Natural killer cell (primary cell): ENCODE measurements at regions not wholly inside any gene's neighbourhood (a gene's known extent, or its start where the extent isn't known, plus 50 kb on each side); places are given as distances from the start of the nearest gene placed in this dataset.

Experiments
- ATAC-seq, 3 donors: fragments of 150-1000 bp in 2 of 3; fragments of 200-7000 bp in 1 of 3; cut with Tn5 transposase; 1 replicate in 1 of 3; 2 replicates in 2 of 3; pipeline ENCODE4 v1.10.0; 2021; ENCODE audit warnings: mild to moderate bottlenecking in 2 of 3, moderate library complexity in 2 of 3
- DNase-seq, 2 donors: peaks; one replicate each; pipeline versions ENCODE4 v3.0.0 to v3.0.0-alpha.2; 2013 to 2021; ENCODE audit warnings: mixed read lengths in 1 of 2
- H3K27ac ChIP-seq: one replicate; pipeline ENCODE4 v1.5.1; 2013; ENCODE audit warnings: mild to moderate bottlenecking, low read length
- H3K27me3 ChIP-seq: one replicate; pipeline ENCODE4 v1.6.1; 2013; ENCODE audit warnings: low read length; ENCODE audit not compliant: control insufficient read depth, insufficient read depth
- H3K36me3 ChIP-seq: one replicate; pipeline ENCODE4 v1.6.1; 2013; ENCODE audit warnings: low read length; ENCODE audit not compliant: control insufficient read depth, insufficient read depth
- H3K4me1 ChIP-seq: one replicate; pipeline ENCODE4 v1.6.1; 2013; ENCODE audit warnings: low read length; ENCODE audit not compliant: control insufficient read depth, insufficient read depth
- H3K4me3 ChIP-seq: one replicate; pipeline ENCODE4 v1.5.1; 2013; ENCODE audit warnings: low read length
- H3K9me3 ChIP-seq: one replicate; pipeline ENCODE4 v1.6.1; 2013; ENCODE audit warnings: low read length; ENCODE audit not compliant: control insufficient read depth, insufficient read depth
- H3K27ac Mint-ChIP-seq, 2 donors: one replicate each; pipeline ENCODE4 v1.8.0; 2022; ENCODE audit warnings: mild to moderate bottlenecking in 2 of 2, mixed read lengths in 2 of 2, moderate library complexity in 1 of 2
- H3K27me3 Mint-ChIP-seq, 2 donors: one replicate each; pipeline ENCODE4 v1.8.0; 2022; ENCODE audit warnings: low read depth in 2 of 2, mixed read lengths in 2 of 2
- H3K36me3 Mint-ChIP-seq: one replicate; pipeline ENCODE4 v1.8.0; 2022; ENCODE audit warnings: mixed read lengths
- H3K4me1 Mint-ChIP-seq, 2 donors: one replicate each; pipeline ENCODE4 v1.8.0; 2022; ENCODE audit warnings: mixed read lengths in 2 of 2
- H3K4me3 Mint-ChIP-seq: one replicate; pipeline ENCODE4 v1.8.0; 2022; ENCODE audit warnings: mild to moderate bottlenecking, moderate library complexity, mixed read lengths
- H3K9me3 Mint-ChIP-seq, 2 donors: one replicate each; pipeline ENCODE4 v1.8.0; 2022; ENCODE audit warnings: mixed read lengths in 2 of 2
- WGBS: methylation state at CpG from one replicate; pipeline ENCODE4 v1.1.7; 2013; ENCODE audit warnings: missing lambda C conversion rate; ENCODE audit not compliant: insufficient coverage; 5-methylcytosine and 5-hydroxymethylcytosine counted together
- intact Hi-C: fragments of 100-400 bp; cut with micrococcal nuclease; formaldehyde crosslinking; loops from one replicate; pipeline ENCODE4 v1.14.2; 2022
- TF ChIP-seq, protein P1 (sequence below): fragments of 200-600 bp; IDR thresholded peaks from one replicate; pipeline ENCODE4 v1.8.0; 2022; ENCODE audit warnings: antibody characterized with exemption

DNA sequence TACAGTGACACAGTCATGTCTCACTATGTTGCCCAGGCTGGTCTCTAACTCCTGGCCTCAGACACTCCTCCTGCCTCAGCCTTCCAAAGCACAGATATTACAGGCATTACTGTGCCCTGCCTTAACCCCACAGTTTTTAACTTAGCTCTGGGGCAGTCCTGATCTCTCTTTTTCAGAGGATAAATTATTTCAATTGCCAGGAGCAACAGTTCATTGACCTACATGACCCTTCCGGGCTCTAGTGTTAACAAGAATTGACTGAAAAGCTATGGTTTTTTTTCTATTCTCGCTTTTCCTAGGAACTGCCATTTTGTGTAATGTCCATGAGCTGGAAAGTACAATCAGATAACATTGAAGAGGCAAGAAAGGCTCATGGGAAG lies 92.8 kb downstream of the HNRNPLL start:
- no peaks in the 10 kb centered on the region for H3K27me3 Mint-ChIP-seq
- DNase-seq (no peak), ATAC-seq (no peak)
- Histone ChIP-seq H3K9me3 (no peaks in the 10 kb centered on the region), H3K27me3 (no peaks in the 10 kb centered on the region), H3K27ac (no peak overlapping the region), H3K4me3 (no peak overlapping the region), H3K4me1 (no peaks in the 10 kb centered on the region), H3K36me3 (no peaks in the 10 kb centered on the region)
- WGBS = 94% methylated on average over 2 of the region's 2 CpGs
- no peaks in the 10 kb centered on the region for H3K4me1 Mint-ChIP-seq
- TF ChIP-seq, protein P1, sequence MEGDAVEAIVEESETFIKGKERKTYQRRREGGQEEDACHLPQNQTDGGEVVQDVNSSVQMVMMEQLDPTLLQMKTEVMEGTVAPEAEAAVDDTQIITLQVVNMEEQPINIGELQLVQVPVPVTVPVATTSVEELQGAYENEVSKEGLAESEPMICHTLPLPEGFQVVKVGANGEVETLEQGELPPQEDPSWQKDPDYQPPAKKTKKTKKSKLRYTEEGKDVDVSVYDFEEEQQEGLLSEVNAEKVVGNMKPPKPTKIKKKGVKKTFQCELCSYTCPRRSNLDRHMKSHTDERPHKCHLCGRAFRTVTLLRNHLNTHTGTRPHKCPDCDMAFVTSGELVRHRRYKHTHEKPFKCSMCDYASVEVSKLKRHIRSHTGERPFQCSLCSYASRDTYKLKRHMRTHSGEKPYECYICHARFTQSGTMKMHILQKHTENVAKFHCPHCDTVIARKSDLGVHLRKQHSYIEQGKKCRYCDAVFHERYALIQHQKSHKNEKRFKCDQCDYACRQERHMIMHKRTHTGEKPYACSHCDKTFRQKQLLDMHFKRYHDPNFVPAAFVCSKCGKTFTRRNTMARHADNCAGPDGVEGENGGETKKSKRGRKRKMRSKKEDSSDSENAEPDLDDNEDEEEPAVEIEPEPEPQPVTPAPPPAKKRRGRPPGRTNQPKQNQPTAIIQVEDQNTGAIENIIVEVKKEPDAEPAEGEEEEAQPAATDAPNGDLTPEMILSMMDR = no peak
- no peak overlapping the region for H3K27ac Mint-ChIP-seq
- no peaks in the 10 kb centered on the region for H3K9me3 Mint-ChIP-seq
- intact Hi-C loops = loop anchor here (5.0 kb wide), 1 partner anchor 528 kb away; no protein-coding TSS in a partner anchor
- H3K4me3 Mint-ChIP-seq = no peak overlapping the region
- H3K36me3 Mint-ChIP-seq = no peaks in the 10 kb centered on the region

DNA sequence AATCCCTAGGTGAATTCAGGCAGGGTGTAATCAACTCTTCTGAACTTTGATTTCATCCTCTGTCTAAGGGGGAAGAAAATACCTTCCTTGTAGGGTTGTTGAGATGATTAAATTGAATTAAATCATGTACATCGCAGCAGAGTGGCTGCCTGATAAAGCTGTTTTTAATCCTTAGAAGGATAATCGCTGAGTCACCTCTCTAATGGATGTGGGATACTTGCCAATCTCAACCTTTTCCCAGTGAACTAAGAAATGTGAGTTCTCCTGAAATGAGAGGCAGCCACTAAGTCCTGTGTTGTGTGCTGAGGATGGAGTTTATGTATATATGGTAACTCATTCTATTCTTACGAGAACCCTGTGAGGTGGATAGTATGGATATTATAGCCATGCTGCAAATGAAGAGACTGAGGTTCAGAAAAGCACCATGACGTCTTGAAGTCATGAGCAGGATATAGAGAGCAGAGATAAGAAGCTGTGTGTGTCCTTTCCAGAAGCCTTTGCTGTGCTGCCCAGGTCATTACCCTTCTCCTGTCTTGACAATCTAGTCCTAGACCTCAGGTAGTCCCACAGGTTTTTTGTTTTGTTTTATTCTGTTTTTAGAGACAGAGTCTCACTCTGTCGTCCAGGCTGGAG lies 93.3 kb downstream of the HNRNPLL start:
- Mint-ChIP-seq H3K9me3 (no peaks in the 10 kb centered on the region), H3K27me3 (no peaks in the 10 kb centered on the region), H3K36me3 (no peaks in the 10 kb centered on the region), H3K4me1 (no peaks in the 10 kb centered on the region), H3K27ac (no peak overlapping the region), H3K4me3 (no peak overlapping the region)
- WGBS = 66% methylated on average over 5 of the region's 5 CpGs
- intact Hi-C loops = loop anchor here (5.0 kb wide), 1 partner anchor 527 kb away; no protein-coding TSS in a partner anchor
- Histone ChIP-seq H3K4me1 (no peaks in the 10 kb centered on the region), H3K27me3 (no peaks in the 10 kb centered on the region), H3K4me3 (no peak overlapping the region), H3K27ac (no peak overlapping the region), H3K9me3 (no peaks in the 10 kb centered on the region), H3K36me3 (no peaks in the 10 kb centered on the region)
- no peak for ATAC-seq
- DNase-seq = no peak
- TF ChIP-seq, protein P1 = no peak

DNA sequence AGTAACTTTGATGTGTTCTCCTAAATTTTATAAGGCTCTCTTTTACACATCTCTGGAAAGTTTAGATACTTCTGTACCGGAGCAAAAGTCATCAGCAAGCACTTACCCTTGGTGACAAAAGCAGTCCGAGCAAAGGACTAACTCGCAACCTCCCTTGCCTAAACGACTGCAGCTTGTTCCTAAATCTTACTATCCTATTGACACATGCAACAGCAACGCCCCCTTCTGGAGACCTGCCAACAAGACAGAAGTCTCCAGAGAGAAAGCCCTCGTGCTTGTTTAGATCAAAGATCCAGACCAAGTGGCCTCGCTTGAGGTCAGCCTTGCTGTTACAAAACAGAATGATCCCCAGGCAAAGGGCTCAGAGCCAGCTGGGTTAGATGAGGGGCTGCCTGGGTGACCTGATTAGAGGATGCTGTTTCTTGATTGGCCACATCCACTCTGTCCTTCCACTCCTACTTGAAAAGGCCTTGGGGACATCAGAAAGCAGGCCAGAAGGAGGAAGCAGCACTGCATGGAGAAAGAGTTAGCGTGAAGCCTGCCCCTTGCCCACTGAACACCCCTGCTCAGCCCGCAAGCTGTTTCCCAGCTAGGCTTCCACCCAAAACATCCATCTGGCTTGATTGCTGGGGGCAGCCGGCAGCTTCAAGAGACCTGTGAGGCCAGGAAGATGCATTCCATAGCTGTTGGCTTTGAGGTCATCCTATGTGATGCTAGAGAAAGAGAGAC lies 94.3 kb downstream of the HNRNPLL start:
- H3K27me3 ChIP-seq = no peaks in the 10 kb centered on the region
- Mint-ChIP-seq H3K4me3 (no peak overlapping the region), H3K9me3 (no peaks in the 10 kb centered on the region), H3K4me1 (no peaks in the 10 kb centered on the region), H3K27me3 (peaks cover 0 to 1% of the 10 kb centered on the region in 2 donors), H3K27ac (no peak overlapping the region), H3K36me3 (no peaks in the 10 kb centered on the region)
- H3K4me3 ChIP-seq = no peak overlapping the region
- TF ChIP-seq, protein P1 = peak; percentile 67
- ATAC-seq (peak; percentile 70 to 85 (median 78)), DNase-seq (peak; percentile 55 to 87)
- H3K27ac ChIP-seq = no peak overlapping the region
- 36% methylated on average over 10 of the region's 10 CpGs for whole genome bisulfite sequencing
- no peaks in the 10 kb centered on the region for H3K36me3 ChIP-seq
- intact Hi-C loops = loop anchor here (1.0 to 5.0 kb wide), 2 partner anchors 193 to 526 kb away; no protein-coding TSS in a partner anchor
- no peaks in the 10 kb centered on the region for H3K4me1 ChIP-seq
- no peaks in the 10 kb centered on the region for H3K9me3 ChIP-seq
